ENCODE measurements at regions not wholly inside any gene's neighbourhood (a gene's known extent, or its start where the extent isn't known, plus 50 kb on each side); places are given as distances from the start of the nearest gene placed in this dataset.

DNA sequence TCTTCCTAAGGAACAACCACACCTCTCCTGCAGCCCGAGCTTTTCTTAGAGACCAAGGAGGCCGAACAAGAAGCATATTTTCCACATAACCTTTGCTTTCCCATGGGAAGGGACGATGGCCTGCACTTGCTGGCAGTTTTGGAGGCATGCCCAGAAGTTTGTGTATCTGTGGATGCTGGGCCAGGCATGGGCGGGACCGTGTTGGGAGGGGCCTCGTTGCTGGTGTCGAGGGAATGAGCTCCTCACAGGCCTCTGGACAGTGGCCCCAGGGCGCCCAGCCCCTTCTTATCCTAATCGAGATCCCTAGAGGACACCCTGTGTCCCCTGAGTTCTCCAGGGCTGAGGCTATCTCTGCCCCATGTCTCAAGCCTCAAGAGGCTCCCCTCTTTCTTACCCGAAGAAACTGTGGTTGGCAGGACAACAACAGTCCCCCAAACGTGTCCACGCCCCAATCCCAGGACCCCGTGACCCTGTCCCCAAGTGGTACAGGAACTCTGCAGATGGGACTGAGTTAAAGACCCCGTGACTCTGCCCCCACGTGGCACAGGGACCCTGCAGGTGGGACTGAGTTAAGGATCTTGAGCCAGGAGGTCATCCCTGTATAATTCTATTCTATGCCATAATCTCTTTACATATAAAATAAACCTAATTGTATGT lies 99.5 kb upstream of the BHLHE23 start:
- no peak overlapping the region for H3K27ac ChIP-seq
- intact Hi-C loops (cut with DNase I; ENCODE audit: low total_unique reads), result no loop called here
- no peak overlapping the region for H3K4me3 ChIP-seq
- TF ChIP-seq POLR2AphosphoS5 (IDR thresholded peaks at IDR 0.05) (no peak), POLR2A (IDR thresholded peaks at IDR 0.05) (no peak)
- TF ChIP-seq, protein P1, sequence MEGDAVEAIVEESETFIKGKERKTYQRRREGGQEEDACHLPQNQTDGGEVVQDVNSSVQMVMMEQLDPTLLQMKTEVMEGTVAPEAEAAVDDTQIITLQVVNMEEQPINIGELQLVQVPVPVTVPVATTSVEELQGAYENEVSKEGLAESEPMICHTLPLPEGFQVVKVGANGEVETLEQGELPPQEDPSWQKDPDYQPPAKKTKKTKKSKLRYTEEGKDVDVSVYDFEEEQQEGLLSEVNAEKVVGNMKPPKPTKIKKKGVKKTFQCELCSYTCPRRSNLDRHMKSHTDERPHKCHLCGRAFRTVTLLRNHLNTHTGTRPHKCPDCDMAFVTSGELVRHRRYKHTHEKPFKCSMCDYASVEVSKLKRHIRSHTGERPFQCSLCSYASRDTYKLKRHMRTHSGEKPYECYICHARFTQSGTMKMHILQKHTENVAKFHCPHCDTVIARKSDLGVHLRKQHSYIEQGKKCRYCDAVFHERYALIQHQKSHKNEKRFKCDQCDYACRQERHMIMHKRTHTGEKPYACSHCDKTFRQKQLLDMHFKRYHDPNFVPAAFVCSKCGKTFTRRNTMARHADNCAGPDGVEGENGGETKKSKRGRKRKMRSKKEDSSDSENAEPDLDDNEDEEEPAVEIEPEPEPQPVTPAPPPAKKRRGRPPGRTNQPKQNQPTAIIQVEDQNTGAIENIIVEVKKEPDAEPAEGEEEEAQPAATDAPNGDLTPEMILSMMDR (IDR thresholded peaks at IDR 0.05), result no peak
- H3K4me1 ChIP-seq, result no peaks in the 10 kb centered on the region
- DNase-seq (ENCODE audit: low spot score in 2 of 2), result peak in 1 of 2 donors; percentile 19
- no peaks in the 10 kb centered on the region for H3K36me3 ChIP-seq
- H3K27me3 ChIP-seq, result peaks cover 2 to 6% of the 10 kb centered on the region in 2 donors
- H3K9me3 ChIP-seq, result peaks cover 9 to 14% of the 10 kb centered on the region in 2 donors

DNA sequence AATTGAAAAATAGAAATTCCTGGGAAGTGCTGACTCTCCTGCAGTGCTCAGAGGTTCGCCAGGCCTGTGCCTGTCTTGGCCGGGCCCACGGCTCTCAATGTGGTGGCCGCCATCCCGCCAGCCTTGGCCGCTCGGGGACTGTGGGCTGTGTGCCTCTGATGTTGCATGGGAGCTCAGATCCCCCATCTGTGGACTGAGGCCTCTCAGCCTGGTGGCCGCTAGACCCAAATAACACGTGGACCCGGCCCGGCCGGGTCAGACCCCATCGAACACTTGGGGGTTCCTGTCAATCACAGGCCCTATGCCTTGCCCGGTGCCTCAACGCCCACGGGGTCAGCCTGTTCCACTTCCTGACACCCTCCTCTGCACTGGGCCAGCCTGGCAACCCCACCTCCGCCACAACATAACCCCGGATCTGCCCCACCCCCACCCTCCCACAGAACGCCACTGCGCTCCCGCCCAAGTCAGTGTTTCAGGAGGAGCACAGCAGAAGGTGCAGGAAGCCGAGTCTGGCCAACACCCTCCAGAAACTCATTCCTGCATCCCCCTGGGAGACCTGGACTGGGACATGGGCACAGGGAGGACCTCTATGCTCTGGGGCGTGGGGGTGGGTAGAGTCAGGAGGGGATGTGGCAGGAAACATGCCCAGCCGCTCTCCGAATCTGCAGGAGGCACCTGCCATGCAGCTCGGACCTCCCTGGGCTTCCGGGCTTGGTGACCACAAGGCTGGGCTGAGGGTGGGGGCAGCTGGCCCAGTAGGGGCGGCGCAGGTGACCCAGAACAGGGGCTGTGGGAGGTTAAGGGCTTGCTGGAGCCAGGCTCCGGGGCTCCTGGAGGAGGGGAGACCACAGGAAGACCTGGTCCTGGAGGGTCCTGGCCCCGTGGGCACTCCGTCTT lies 98.7 kb upstream of the BHLHE23 start:
- intact Hi-C loops (cut with DNase I; ENCODE audit: low total_unique reads), result no loop called here
- peaks cover 2 to 14% of the 10 kb centered on the region in 2 donors for H3K27me3 ChIP-seq
- H3K36me3 ChIP-seq, result no peaks in the 10 kb centered on the region
- H3K27ac ChIP-seq, result no peak overlapping the region
- TF ChIP-seq POLR2AphosphoS5 (IDR thresholded peaks at IDR 0.05) (no peak), POLR2A (IDR thresholded peaks at IDR 0.05) (no peak)
- TF ChIP-seq, protein P1 (IDR thresholded peaks at IDR 0.05), result no peak
- H3K4me3 ChIP-seq, result no peak overlapping the region
- no peak for DNase-seq (ENCODE audit: low spot score in 2 of 2)
- H3K9me3 ChIP-seq, result peaks cover 9 to 10% of the 10 kb centered on the region in 2 donors
- H3K4me1 ChIP-seq, result no peaks in the 10 kb centered on the region

DNA sequence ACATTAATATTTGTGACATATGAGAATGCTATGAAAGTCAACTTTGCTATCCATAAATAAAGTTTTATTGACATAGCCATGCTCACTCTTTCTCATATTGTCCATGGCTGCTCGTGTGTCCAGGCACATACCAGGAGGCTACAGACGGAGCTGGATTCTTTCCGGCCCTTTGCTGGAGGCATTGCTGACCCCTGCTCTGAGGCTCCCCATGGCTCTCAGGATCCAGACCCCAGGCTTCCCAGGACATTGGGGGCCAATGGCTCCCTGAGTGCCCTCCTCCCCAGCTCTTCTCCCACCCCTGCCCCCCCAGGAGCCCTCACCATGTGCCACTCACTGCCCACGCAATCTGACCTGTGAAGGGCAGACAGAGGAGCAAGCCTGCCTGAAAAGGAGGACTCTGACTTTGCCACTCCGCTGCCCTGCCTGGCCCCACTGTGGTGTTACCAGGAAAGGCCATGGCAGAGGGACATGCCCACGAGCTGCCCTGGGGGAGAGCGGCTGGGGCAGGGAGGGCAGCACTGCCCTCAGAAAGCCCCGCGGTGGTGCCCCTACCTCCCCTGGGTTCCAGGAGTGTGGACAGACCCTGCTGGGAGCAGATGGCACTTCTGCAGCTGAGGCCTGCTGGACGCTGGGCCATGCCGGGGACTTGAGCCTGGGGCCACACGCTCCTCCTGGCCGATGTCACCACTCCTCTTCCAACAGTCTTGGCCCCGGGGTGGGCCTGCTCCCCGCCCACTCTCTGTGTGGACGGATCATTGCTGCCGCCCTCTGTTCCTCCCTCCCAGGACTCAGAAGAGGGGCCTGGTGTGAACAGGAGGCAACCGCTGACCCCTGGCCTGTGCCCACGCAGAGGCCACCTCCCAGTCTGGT lies 97.8 kb upstream of the BHLHE23 start:
- intact Hi-C loops (cut with DNase I; ENCODE audit: low total_unique reads), result no loop called here
- TF ChIP-seq POLR2A (IDR thresholded peaks at IDR 0.05) (no peak), POLR2AphosphoS5 (IDR thresholded peaks at IDR 0.05) (no peak)
- TF ChIP-seq, protein P1 (IDR thresholded peaks at IDR 0.05), result no peak
- Histone ChIP-seq H3K4me1 (no peaks in the 10 kb centered on the region), H3K27me3 (peaks cover 2 to 23% of the 10 kb centered on the region in 2 donors), H3K4me3 (no peak overlapping the region), H3K27ac (no peak overlapping the region), H3K36me3 (no peaks in the 10 kb centered on the region), H3K9me3 (peaks cover 9 to 10% of the 10 kb centered on the region in 2 donors)
- DNase-seq (ENCODE audit: low spot score in 2 of 2), result no peak

DNA sequence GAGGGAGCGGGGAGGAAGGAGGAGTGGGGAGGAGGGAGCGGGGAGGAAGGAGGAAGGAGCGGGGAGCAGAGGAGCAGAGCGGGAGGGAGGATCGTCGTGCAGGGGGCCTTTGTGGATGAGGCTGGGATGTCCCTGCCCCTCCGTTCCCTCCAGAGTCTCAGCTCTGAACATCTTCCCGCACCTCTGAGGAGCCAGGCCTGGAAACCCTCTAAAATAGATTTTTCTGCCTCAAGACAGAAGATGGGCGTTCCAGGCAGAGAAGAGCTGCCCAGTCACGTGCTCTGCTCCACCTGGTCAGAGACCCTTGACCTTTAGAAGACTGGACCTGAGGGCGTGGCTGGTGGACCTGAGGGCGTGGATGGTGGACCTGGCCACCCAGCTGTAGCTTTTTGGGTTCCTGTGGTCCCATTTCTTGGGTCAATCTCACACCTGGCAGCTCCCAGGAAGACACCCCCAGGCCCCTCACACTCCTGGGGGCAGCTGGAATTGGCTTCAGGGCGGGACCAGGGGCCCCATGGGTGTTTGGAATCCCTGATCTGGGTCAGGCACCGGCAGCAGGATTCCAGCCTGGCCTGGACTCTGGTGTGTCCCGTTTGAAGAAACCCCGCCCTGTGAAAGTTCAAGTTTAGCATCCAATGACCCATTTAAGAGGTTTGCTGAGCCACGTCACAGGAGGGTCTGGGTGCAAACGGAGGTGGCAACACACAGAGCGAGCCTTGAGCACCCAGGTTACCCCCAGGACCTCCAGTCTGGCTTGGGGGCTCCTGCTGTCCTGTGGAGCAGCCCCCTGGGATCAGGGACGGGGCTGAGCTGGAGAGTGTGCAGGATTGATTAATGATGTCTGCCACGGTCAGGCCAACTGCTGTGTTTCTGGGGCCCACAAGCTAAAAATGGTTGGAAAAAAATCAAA lies 96.9 kb upstream of the BHLHE23 start:
- no peak for DNase-seq (ENCODE audit: low spot score in 2 of 2)
- no peak overlapping the region for H3K4me3 ChIP-seq
- TF ChIP-seq POLR2AphosphoS5 (IDR thresholded peaks at IDR 0.05) (no peak), POLR2A (IDR thresholded peaks at IDR 0.05) (no peak)
- TF ChIP-seq, protein P1 (IDR thresholded peaks at IDR 0.05), result no peak

More for the DNA sequence above, 96.9 kb upstream of the BHLHE23 start:
- intact Hi-C loops (cut with DNase I; ENCODE audit: low total_unique reads), result no loop called here
- Histone ChIP-seq H3K36me3 (no peaks in the 10 kb centered on the region), H3K27me3 (peaks cover 2 to 30% of the 10 kb centered on the region in 2 donors), H3K9me3 (peaks cover 9 to 10% of the 10 kb centered on the region in 2 donors), H3K27ac (no peak overlapping the region), H3K4me1 (no peaks in the 10 kb centered on the region)
